ENCODE measurements at regions not wholly inside any gene's neighbourhood (a gene's known extent, or its start where the extent isn't known, plus 50 kb on each side); places are given as distances from the start of the nearest gene placed in this dataset.

DNA sequence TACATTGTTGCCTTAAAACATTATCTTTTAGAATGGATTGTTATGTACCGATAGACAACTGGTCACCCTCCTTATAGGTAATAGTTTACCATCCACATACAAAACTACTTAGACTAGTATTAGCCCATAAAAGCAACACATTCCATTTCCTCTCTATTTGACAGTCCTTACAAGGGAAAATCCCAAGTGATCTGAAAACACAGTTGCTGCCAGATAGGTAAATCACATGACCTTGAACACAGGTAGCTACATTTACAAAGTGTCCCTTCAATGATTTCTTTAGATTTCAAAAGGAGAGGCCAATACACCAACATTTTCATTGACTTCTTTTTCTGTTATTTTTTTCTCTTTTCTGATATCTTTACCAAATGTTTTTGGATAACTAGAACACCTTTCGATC is 102.9 kb upstream of the SMYD2 start:
- no peak overlapping the region for H3K23ac ChIP-seq (ENCODE audit: insufficient read length, low read depth, low read length)

More for the DNA sequence above, 102.9 kb upstream of the SMYD2 start:
- DNase-seq: no peak
- no peak for TF ChIP-seq CTCF (conservative IDR thresholded peaks at IDR 0.05)
- Histone ChIP-seq H3K79me1 (ENCODE audit: insufficient read depth, low read depth, low read length, poor library complexity, severe bottlenecking) (no peaks in the 10 kb centered on the region), H2BK20ac (ENCODE audit: low read depth, low read length, poor library complexity, severe bottlenecking) (no peak overlapping the region), H2BK120ac (ENCODE audit: low read depth, low read length, poor library complexity, severe bottlenecking) (no peak overlapping the region), H4K8ac (replicated peaks; ENCODE audit: insufficient read length, low read depth, low read length) (no peak overlapping the region), H3K4me1 (ENCODE audit: insufficient read depth, low read length) (no peaks in the 10 kb centered on the region), H3K27ac (ENCODE audit: insufficient read length, low read depth, low read length) (no peak overlapping the region), H3K23me2 (ENCODE audit: insufficient read length, low read depth, low read length, poor library complexity, severe bottlenecking) (no peaks in the 10 kb centered on the region), H2AFZ (ENCODE audit: low read length) (no peak overlapping the region), H4K5ac (ENCODE audit: insufficient read length, low read depth, low read length) (no peak overlapping the region), H3K4ac (ENCODE audit: low read depth, low read length) (no peak overlapping the region), H3K9me3 (ENCODE audit: control insufficient read depth, low read depth, low read length) (no peaks in the 10 kb centered on the region), H3K9ac (ENCODE audit: extremely low read depth, insufficient read length, low read length) (no peak overlapping the region), H3T11ph (ENCODE audit: low read length) (no peak overlapping the region), H3K27me3 (ENCODE audit: insufficient read depth, low read length) (no peaks in the 10 kb centered on the region), H4K91ac (ENCODE audit: insufficient read length, low read depth, low read length) (no peak overlapping the region), H3K14ac (ENCODE audit: insufficient read depth, low read length) (no peak overlapping the region), H3K79me2 (ENCODE audit: insufficient read depth, low read length) (no peaks in the 10 kb centered on the region), H2BK15ac (ENCODE audit: low read depth, low read length) (no peak overlapping the region), H4K20me1 (ENCODE audit: control insufficient read depth, insufficient read depth, insufficient read length) (no peaks in the 10 kb centered on the region), H3K4me2 (ENCODE audit: insufficient read depth, insufficient read length, low read length) (no peak overlapping the region), H2AK5ac (ENCODE audit: insufficient read length, low read length) (no peak overlapping the region), H2BK5ac (ENCODE audit: insufficient read length, low read length) (no peak overlapping the region), H3K18ac (ENCODE audit: insufficient read length, low read depth, low read length) (no peak overlapping the region), H2BK12ac (ENCODE audit: insufficient read length, low read depth, low read length) (no peak overlapping the region), H3K56ac (ENCODE audit: insufficient read length, low read depth, low read length) (no peak overlapping the region)
- Mint-ChIP-seq H3K9me3 (peaks cover 3 to 5% of the 10 kb centered on the region in 2 experiments; a peak in 3 of 5 replicates), H3K4me1 (no peaks in the 10 kb centered on the region), H3K27ac (no peak overlapping the region), H3K36me3 (ENCODE audit: insufficient read depth in 1 of 3, low read depth in 3 of 3) (peaks cover 0 to 5% (median 0%) of the 10 kb centered on the region in 3 experiments; a peak in 3 of 7 replicates), H3K4me3 (no peak overlapping the region), H3K27me3 (ENCODE audit: low read depth) (peaks cover 6% of the 10 kb centered on the region)
- WGBS (ENCODE audit: extremely low coverage, insufficient read length, low lambda C conversion rate): no CpG with 5 or more reads among the region's 2 CpGs

Data from H9 (cell line).